Neutrophil (primary cell): ENCODE measurements at regions not wholly inside any gene's neighbourhood (a gene's known extent, or its start where the extent isn't known, plus 50 kb on each side); places are given as distances from the start of the nearest gene placed in this dataset.

ENCODE experiments used
- H3K27ac ChIP-seq: fragments of 200-600 bp; sonication (generic); 2 replicates; pipeline ENCODE4 v1.5.1; 2016; ENCODE audit warnings: mild to moderate bottlenecking, moderate library complexity
- H3K27me3 ChIP-seq: fragments of 200-600 bp; sonication (generic); 2 replicates; pipeline ENCODE4 v1.6.0; 2016; ENCODE audit warnings: mild to moderate bottlenecking
- H3K36me3 ChIP-seq: fragments of 200-600 bp; sonication (generic); 2 replicates; pipeline ENCODE4 v1.5.1; 2017
- H3K4me1 ChIP-seq, 2 experiments: fragments of 200-600 bp in 1 of 2; sonication (generic) in 1 of 2; 1 replicate in 1 of 2; 2 replicates in 1 of 2; pipeline versions ENCODE4 v1.5.1 to v1.6.1; 2013 to 2016; ENCODE audit warnings: low read depth in 1 of 2, low read length in 1 of 2, mild to moderate bottlenecking in 1 of 2, moderate library complexity in 1 of 2; ENCODE audit not compliant: control insufficient read depth in 1 of 2, insufficient read depth in 1 of 2
- H3K4me3 ChIP-seq, 2 experiments: fragments of 200-600 bp in 1 of 2; sonication (generic) in 1 of 2; 1 replicate in 1 of 2; 2 replicates in 1 of 2; pipeline ENCODE4 v1.5.1; 2013 to 2016; ENCODE audit warnings: low read depth in 1 of 2, low read length in 1 of 2, mild to moderate bottlenecking in 1 of 2, moderate library complexity in 1 of 2
- H3K9me3 ChIP-seq: fragments of 200-600 bp; sonication (generic); 2 replicates; pipeline ENCODE4 v1.5.1; 2016
- CTCF ChIP-seq: fragments of 200-600 bp; sonication (generic); IDR thresholded peaks from 2 replicates; pipeline ENCODE4 v1.5.1; 2016; ENCODE audit warnings: antibody characterized with exemption

- H3K27me3 ChIP-seq: no peaks in the 10 kb centered on the region
- H3K36me3 ChIP-seq: no peaks in the 10 kb centered on the region
- no peaks in the 10 kb centered on the region for H3K4me1 ChIP-seq
- no peak overlapping the region for H3K27ac ChIP-seq
- no peak for TF ChIP-seq CTCF
- H3K9me3 ChIP-seq: no peaks in the 10 kb centered on the region
- H3K4me3 ChIP-seq: no peak overlapping the region
Measured at GRCh38 chr3:4218456-4219226, 84.5 kb upstream of the SETMAR start.

- Histone ChIP-seq H3K4me1 (no peaks in the 10 kb centered on the region), H3K27ac (no peak overlapping the region)
- no peak for TF ChIP-seq CTCF
Measured at GRCh38 chr3:4219227-4219568, 84.0 kb upstream of the SETMAR start.

GRCh38 chr3:4220065-4220464 lies 83.1 kb upstream of the SETMAR start:
- H3K4me1 ChIP-seq: no peaks in the 10 kb centered on the region
- no peaks in the 10 kb centered on the region for H3K27me3 ChIP-seq
- H3K36me3 ChIP-seq: no peaks in the 10 kb centered on the region
- no peaks in the 10 kb centered on the region for H3K9me3 ChIP-seq
- no peak overlapping the region for H3K27ac ChIP-seq
- no peak overlapping the region for H3K4me3 ChIP-seq
- no peak for TF ChIP-seq CTCF

More at GRCh38 chr3:4219227-4219568, 84.0 kb upstream of the SETMAR start:
- no peaks in the 10 kb centered on the region for H3K27me3 ChIP-seq
- H3K9me3 ChIP-seq: no peaks in the 10 kb centered on the region
- no peaks in the 10 kb centered on the region for H3K36me3 ChIP-seq
- no peak overlapping the region for H3K4me3 ChIP-seq

- no peaks in the 10 kb centered on the region for H3K27me3 ChIP-seq
- H3K36me3 ChIP-seq: no peaks in the 10 kb centered on the region
- H3K4me1 ChIP-seq: no peaks in the 10 kb centered on the region
- H3K27ac ChIP-seq: no peak overlapping the region
- TF ChIP-seq CTCF: no peak
- H3K4me3 ChIP-seq: no peak overlapping the region
- no peaks in the 10 kb centered on the region for H3K9me3 ChIP-seq
Measured at GRCh38 chr3:4222574-4223175, 80.5 kb upstream of the SETMAR start.

GRCh38 chr3:4223777-4224176 lies 79.4 kb upstream of the SETMAR start:
- Histone ChIP-seq H3K27me3 (no peaks in the 10 kb centered on the region), H3K9me3 (no peaks in the 10 kb centered on the region), H3K36me3 (no peaks in the 10 kb centered on the region), H3K27ac (no peak overlapping the region), H3K4me3 (no peak overlapping the region), H3K4me1 (no peaks in the 10 kb centered on the region)
- TF ChIP-seq CTCF: no peak
